GM19468 (cell line): ENCODE measurements at regions not wholly inside any gene's neighbourhood (a gene's known extent, or its start where the extent isn't known, plus 50 kb on each side); places are given as distances from the start of the nearest gene placed in this dataset.

Experiments
- ATAC-seq: cut with Tn5 transposase; IDR thresholded peaks from one replicate; pipeline ENCODE4 v1.9.1; 2021; ENCODE audit warnings: mild to moderate bottlenecking, moderate library complexity, moderate number of reproducible peaks; ENCODE audit not compliant: unreplicated experiment; ENCODE audit errors: extremely low read depth

DNA sequence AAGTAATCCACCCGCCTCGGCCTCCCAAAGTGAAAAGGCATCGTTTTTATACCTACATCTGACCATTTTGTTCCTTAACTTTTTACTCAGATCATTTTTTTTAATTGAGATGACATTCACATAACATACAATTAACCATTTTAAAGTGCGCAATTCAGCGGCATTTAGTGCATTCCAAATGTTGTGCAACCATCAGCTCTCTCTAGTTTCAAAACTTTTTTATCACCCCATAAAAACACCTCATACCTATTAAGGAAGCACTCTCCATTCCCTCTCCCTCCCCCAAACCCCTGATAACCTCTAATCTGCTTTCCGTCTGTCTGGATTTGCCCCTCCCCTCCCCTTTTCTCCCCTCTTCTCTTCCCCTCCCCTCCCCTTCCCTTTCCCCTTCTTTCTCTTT lies 310.1 kb downstream of the UACA start:
- ATAC-seq, result no peak

DNA sequence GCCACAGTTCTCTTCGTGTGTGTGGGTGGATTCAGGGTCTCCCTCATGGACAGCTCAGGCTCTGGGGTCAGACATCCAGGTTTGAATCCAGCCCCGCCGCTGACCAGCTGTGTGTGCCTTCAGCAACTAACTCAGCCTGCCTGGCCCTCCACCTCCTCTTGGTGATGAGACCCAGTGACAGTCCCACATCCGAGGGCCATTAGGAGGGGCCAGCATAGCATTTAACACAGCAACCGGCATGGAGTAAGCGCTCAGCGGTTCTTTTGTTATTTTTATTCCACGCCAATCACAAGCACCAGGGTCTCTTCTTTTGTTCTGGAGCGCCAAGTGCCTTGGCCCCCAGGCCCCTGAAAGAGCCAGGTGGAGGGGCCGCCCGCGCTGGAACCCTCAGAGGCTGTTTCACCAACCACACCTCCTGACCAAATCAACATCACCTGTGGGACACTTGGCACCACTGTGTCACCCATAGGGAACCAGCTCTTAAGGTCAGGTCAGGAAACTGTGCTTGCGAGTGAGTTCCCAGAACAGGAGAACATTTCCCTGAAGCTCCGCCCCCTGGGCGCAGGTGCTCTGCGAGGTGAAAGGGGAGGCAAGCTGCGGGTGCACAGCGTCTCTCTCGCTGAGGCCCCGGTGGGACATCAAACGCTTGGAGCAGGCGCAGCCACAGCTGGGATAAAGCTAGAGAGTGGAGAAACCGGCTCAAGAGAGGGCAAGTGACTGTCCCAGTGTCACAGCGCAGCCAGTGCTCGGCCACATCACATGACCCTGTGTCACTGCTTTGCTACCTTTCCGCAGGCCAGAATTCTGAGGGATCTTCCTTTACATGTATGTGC lies 311.3 kb downstream of the UACA start:
- no peak for ATAC-seq

DNA sequence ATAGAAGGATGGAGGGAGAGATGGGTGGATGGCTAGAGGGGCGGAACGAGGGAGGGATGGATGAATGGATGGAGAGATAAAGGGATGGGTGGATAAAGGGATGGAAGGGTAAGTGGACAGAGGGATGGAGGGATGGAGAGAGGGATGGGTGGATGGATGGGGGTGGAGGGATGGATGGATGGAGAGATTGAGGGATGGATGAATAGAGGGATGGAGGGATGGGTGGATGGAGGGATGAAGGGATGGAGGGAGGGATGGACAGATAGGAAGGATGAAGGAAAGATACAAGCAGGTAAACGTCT lies 313.3 kb downstream of the UACA start:
- ATAC-seq, result no peak

DNA sequence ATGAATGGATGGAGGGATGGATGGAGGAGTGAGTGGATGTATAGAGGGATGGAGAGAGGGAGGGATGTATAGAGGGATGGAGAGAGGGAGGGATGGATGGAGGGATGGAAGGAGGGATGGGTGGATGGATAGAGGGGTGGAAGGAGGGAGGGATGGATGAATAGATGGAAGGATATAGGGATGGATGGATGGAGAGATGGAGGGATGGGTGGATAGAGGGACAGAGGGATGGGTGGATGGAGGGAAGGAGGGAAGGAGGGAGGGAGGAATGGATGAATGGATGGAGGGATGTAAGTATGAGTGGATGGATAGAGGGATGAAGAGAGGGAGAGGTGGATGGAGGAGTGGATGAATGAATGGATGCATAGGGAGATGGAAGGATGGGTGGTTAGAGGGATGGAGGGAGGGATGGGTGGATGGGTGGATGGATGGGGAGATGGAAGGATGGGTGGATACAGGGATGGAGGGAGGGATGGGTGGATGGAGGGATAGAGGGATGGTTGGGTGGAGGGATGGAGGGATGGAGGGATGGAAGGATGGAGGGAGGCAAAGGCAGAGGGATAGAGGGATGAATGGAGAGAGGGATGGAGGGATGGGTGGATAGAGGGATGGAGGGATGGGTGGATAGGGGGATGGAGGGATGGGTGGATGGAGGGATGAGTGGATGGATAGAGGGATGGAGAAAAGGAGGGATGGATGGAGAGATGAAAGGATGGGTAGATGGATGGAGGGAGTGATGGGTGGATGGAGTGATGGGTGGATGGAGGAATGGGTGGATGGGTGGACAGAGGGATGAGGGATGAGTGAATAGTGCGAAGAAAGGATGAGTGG lies 313.8 kb downstream of the UACA start:
- ATAC-seq, result no peak

- no peak for ATAC-seq
Observed at GRCh38 chr15:70447928-70448698, 315.2 kb downstream of the UACA start.

DNA sequence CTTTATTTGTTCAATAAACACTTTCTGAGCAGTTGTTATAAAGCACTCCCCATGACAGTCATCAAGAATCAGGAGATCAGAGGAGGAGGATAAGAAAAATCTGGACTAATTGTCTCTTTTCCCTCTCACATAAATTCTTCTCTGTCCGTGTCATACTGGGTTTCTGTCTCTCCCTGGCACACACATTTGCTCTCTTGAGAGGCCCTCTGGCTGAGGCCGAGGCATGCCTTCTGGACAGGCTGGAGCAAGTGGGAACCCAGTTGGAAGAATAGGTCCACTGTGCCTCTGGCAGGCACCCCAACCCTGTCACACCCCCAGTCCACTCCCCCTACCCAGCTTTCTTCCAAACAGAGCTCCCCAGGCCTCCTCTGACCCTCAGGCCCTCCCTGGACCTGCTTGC lies 315.8 kb downstream of the UACA start:
- no peak for ATAC-seq

DNA sequence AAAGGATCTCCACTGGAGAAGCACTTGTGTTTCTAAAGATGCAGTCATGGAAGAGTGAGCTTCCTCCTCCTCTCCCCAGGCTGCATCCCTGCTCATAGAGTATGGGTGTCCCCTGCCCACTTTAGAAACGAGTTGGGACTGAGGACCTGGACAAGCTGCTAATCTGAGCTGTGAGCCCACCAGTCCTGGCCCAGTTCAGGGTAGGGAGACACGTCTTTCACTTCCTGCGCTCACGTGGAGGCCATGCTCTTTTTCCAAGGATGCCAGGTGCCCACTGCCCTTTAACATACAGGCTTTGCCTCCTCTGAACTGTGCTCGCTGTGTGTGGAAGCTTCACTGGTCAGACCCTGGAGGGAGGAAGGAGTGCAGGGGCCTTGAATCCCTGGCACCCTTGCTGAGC lies 316.3 kb downstream of the UACA start:
- no peak for ATAC-seq

- no peak for ATAC-seq
Observed at GRCh38 chr15:70443486-70444273, 319.7 kb downstream of the UACA start.

- ATAC-seq, result no peak
Observed at GRCh38 chr15:70442616-70443321, 320.6 kb downstream of the UACA start.

DNA sequence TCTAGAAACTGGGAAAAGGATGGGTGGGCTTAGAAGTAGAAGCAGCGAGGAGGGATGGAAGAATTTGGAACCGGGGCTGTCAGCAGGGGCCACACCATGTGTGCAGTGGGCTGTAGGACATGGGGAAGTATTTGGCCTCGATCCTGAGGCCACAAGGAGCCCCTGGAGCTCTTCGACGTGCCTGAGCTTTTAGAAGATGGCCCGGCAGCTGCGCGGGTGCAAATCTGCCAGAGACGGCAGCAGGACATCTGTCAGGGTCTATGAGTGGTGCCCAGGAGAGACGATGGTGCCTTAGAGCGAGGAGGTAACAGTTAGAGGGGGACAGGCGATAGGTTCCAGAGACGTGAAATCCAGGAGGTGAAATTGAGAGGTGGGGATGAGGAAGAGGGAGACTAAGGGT lies 321.1 kb downstream of the UACA start:
- ATAC-seq, result no peak

DNA sequence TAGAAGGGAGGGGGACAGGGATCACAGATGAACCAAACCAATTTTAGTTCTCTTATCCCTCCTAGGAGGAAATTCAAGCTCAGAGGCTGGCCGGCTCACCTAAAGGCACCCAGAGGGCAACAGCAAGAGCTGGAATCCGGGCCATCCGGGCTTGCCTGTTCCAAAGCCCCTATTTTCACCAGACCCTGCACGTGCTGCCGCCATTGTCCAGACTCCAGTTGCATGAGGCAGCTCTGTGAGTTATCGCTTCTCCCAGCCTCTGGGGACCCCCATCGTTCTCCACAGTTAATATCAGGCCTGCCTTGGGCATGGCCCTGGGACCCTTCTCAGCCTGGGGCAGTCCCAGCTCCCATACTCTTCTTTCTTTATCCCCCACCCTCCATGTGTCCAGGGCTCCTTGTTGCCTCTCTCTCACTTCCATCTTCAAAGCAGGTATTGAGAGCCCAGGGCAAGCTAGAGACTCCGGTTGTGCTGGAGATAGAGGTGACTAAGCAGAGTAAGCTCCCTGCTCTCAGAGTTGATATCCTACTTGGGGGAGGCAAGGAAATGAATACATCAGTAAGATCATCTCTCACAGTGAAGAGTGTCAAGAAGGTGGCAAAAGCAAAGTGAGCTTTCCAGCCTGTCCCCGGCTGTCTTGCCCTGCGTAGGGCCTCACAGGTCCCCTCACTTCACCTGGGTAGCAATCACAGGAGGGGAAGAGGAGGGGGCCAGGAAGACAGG lies 322.8 kb downstream of the UACA start:
- ATAC-seq, result no peak

DNA sequence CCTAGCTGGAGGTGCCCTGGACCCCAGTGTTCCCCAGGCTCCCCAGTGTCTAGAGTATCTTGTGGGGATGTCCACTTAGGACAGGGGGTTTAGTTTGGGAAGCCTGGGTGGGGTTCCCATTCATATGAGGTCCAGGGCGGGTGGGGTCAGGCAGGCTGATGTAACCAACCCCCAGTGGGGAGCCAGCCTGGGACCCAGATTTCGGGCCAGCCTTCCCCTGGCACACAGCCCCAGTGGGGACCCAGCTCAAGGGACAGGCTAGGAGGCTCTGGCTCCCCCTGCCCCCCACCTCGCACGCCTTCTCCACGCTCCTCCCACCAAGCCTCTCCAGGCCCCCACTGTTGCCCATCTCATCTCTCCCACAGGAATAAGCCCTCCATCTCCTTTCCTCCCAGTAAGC lies 323.5 kb downstream of the UACA start:
- ATAC-seq, result no peak

DNA sequence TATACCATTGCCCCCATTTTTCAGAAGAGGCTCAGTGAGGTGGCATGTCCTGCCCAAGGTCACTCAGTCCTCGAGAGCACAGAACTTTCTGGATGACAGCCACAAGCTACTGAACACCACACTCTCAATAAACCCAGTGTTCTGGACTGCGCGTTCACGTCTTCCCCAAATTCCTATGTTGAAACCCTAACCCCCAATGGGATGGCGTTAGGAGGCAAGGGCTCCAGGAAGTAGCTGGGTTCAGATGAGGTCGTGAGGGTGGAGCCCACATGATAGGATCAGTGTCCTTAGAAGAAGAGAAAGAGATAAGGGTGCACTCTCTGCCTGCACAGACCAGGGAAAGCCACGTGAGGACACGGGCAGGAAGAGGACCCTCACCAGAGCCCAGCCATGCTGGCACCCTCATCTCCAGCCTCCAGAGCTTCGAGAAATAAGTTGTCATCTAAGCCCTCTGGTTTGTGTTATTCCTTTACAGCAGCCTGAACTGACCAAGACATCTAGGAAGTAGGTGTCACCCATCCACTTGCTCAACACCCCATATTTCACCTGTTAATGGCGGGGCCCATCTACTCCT lies 324.0 kb downstream of the UACA start:
- ATAC-seq, result no peak

DNA sequence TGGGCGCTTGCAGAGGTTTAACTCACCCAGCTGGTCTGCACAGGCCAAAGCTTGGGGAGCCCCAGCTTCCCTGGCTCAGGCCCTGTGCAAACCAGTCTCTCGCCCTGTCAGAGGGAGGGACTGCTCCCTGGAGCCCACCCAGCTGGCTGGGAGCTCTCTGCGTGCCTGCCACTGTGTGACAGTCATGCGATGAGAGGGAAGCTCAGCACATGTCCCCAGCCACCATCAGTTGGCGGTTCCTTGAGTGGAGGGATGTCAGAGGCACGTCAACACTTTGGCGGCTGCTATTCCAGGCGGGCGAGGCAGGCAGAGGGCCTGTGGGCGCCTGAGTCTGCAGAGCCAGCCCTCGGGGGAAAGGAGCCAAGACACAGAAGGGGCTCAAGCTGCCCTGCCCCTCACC lies 324.6 kb downstream of the UACA start:
- ATAC-seq, result no peak

- no peak for ATAC-seq
Observed at GRCh38 chr15:70437882-70438451, 325.4 kb downstream of the UACA start.

- ATAC-seq, result no peak
Observed at GRCh38 chr15:70437089-70437488, 326.3 kb downstream of the UACA start.

GRCh38 chr15:70436428-70436827 lies 326.9 kb downstream of the UACA start:
- no peak for ATAC-seq

DNA sequence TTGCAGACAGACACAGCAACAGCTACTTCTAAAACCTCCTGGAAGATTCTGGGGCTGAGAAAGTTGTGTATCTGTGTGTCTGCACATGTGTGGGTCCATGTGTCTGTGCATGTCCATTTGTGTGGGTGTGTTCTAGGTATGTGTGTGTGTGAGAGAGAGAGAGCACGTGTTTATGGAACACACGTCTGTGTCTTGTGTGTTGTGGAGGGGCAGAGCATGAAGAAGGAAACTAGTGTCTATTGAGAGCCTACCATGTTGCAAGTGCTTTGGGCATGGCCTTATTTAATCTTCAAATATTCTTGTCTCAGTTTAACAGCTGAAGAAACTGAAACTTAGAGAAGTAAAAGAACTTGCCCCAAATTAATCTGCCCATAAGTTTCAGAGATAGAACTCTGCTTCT lies 327.5 kb downstream of the UACA start:
- ATAC-seq, result peak; percentile 28
